ENCODE measurements at regions not wholly inside any gene's neighbourhood (a gene's known extent, or its start where the extent isn't known, plus 50 kb on each side); places are given as distances from the start of the nearest gene placed in this dataset.

- H2BK20ac ChIP-seq (ENCODE audit: low read depth, low read length, poor library complexity, severe bottlenecking), result no peak overlapping the region
- H2BK15ac ChIP-seq (ENCODE audit: low read depth, low read length), result no peak overlapping the region
- no peak overlapping the region for H2AFZ ChIP-seq (ENCODE audit: low read length)
- no peak overlapping the region for H2BK5ac ChIP-seq (ENCODE audit: insufficient read length, low read length)
- H3K9ac ChIP-seq (ENCODE audit: extremely low read depth, insufficient read length, low read length), result no peak overlapping the region
- no peaks in the 10 kb centered on the region for H3K23me2 ChIP-seq (ENCODE audit: insufficient read length, low read depth, low read length, poor library complexity, severe bottlenecking)
- no peak overlapping the region for H3K4ac ChIP-seq (ENCODE audit: low read depth, low read length)
- no peak overlapping the region for H3K56ac ChIP-seq (ENCODE audit: insufficient read length, low read depth, low read length)
- no peaks in the 10 kb centered on the region for H4K20me1 ChIP-seq (ENCODE audit: control insufficient read depth, insufficient read depth, insufficient read length)
- Mint-ChIP-seq H3K27me3 (ENCODE audit: low read depth) (no peaks in the 10 kb centered on the region), H3K4me1 (peaks cover 0 to 2% of the 10 kb centered on the region in 2 experiments; a peak in 2 of 4 replicates), H3K9me3 (peaks cover 2 to 9% of the 10 kb centered on the region in 2 experiments; a peak in 4 of 5 replicates), H3K27ac (no peak overlapping the region), H3K36me3 (ENCODE audit: insufficient read depth in 1 of 3, low read depth in 3 of 3) (no peaks in the 10 kb centered on the region), H3K4me3 (no peak overlapping the region)
- no peaks in the 10 kb centered on the region for H3K27me3 ChIP-seq (ENCODE audit: insufficient read depth, low read length)
- no peaks in the 10 kb centered on the region for H3K9me3 ChIP-seq (ENCODE audit: control insufficient read depth, low read depth, low read length)
- TF ChIP-seq CTCF (conservative IDR thresholded peaks at IDR 0.05), result no peak
- no peak overlapping the region for H2BK12ac ChIP-seq (ENCODE audit: insufficient read length, low read depth, low read length)
- no peak overlapping the region for H3K27ac ChIP-seq (ENCODE audit: insufficient read length, low read depth, low read length)
- no CpG with 5 or more reads among the region's 3 CpGs for WGBS (ENCODE audit: extremely low coverage, insufficient read length, low lambda C conversion rate)
- no peak overlapping the region for H4K5ac ChIP-seq (ENCODE audit: insufficient read length, low read depth, low read length)
- H3K4me1 ChIP-seq (ENCODE audit: insufficient read depth, low read length), result no peaks in the 10 kb centered on the region; the same call in 1 of the 2 replicates
- no peak overlapping the region for H3T11ph ChIP-seq (ENCODE audit: low read length)
- H4K8ac ChIP-seq (replicated peaks; ENCODE audit: insufficient read length, low read depth, low read length), result no peak overlapping the region
- H4K91ac ChIP-seq (ENCODE audit: insufficient read length, low read depth, low read length), result no peak overlapping the region
- no peak for DNase-seq
- no peak overlapping the region for H2BK120ac ChIP-seq (ENCODE audit: low read depth, low read length, poor library complexity, severe bottlenecking)
- H3K18ac ChIP-seq (ENCODE audit: insufficient read length, low read depth, low read length), result no peak overlapping the region
- no peak overlapping the region for H2AK5ac ChIP-seq (ENCODE audit: insufficient read length, low read length)
- H3K23ac ChIP-seq (ENCODE audit: insufficient read length, low read depth, low read length), result no peak overlapping the region
- no peak overlapping the region for H3K14ac ChIP-seq (ENCODE audit: insufficient read depth, low read length)
- no peak overlapping the region for H3K4me2 ChIP-seq (ENCODE audit: insufficient read depth, insufficient read length, low read length)
- H3K79me2 ChIP-seq (ENCODE audit: insufficient read depth, low read length), result no peaks in the 10 kb centered on the region
- H3K79me1 ChIP-seq (ENCODE audit: insufficient read depth, low read depth, low read length, poor library complexity, severe bottlenecking), result no peaks in the 10 kb centered on the region
These were observed 86.1 kb upstream of the LMO3 start for GRCh38 chr12:16692099-16692498.
